Stomach smooth muscle (tissue), 2 donors: ENCODE measurements at regions not wholly inside any gene's neighbourhood (a gene's known extent, or its start where the extent isn't known, plus 50 kb on each side); places are given as distances from the start of the nearest gene placed in this dataset.

Source experiments
- H3K27ac ChIP-seq: one replicate; pipeline ENCODE4 v1.7.0; 2013; ENCODE audit warnings: mild to moderate bottlenecking, low read length, inconsistent platforms
- H3K27me3 ChIP-seq, 2 donors: one replicate each; pipeline ENCODE4 v1.7.0; 2013; ENCODE audit warnings: low read length in 2 of 2; ENCODE audit not compliant: insufficient read depth in 2 of 2, control insufficient read depth in 1 of 2
- H3K36me3 ChIP-seq, 2 donors: one replicate each; pipeline ENCODE4 v1.7.0; 2013; ENCODE audit warnings: low read length in 2 of 2; ENCODE audit not compliant: control insufficient read depth in 2 of 2, insufficient read depth in 2 of 2
- H3K4me1 ChIP-seq: one replicate; pipeline ENCODE4 v1.7.0; 2013; ENCODE audit warnings: low read length; ENCODE audit not compliant: control insufficient read depth, insufficient read depth
- H3K4me3 ChIP-seq, 2 donors: one replicate each; pipeline ENCODE4 v1.7.0; 2013; ENCODE audit warnings: low read length in 2 of 2
- H3K9ac ChIP-seq, 2 donors: one replicate each; pipeline ENCODE4 v1.7.0; 2013; ENCODE audit warnings: low read length in 2 of 2, mild to moderate bottlenecking in 1 of 2
- H3K9me3 ChIP-seq, 2 donors: one replicate each; pipeline ENCODE4 v1.7.0; 2013; ENCODE audit warnings: low read length in 2 of 2; ENCODE audit not compliant: control insufficient read depth in 2 of 2
- donor health status: healthy.
- donor health status: Pancreatic carcinoma.

DNA sequence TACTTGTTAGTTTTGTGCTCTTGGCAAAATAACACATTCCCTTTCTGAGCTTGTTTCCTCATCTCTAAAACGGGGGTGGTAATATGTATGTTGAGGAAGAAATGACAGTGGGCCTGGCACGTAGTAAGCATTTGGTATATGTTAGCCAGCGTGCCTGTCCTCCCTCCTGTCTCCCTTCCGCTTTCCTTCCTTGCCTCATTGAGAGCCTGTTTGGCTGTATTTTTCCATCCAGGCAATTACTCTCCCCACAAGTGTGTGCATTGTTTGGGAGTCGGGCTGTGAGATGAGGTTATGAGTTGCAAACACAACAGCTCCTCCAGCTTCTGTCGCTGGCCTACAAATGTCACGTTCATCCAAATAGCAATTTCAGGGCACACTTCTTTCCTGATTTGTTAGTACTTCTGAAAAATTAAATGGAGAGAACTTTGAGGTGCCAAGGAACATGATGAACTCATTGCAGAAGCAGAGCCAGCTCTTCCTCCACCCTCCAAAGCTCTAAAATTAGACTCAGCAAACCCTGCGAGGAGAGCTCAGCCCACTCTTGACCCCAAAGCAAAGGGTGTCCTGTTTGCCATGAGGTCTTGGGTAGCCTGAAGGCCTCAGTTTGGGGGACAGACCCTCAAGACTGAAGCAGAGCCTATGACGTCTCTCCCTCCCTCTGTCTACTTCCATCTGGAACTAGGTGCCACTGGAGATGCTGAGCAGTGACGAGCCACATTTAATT lies 50.7 kb upstream of the TOX2 start:
- H3K27me3 ChIP-seq = no peaks in the 10 kb centered on the region
- H3K4me1 ChIP-seq = no peaks in the 10 kb centered on the region
- no peaks in the 10 kb centered on the region for H3K9me3 ChIP-seq
- H3K9ac ChIP-seq = no peak overlapping the region
- no peak overlapping the region for H3K4me3 ChIP-seq
- H3K27ac ChIP-seq = peak overlapping the region; percentile 41
- no peaks in the 10 kb centered on the region for H3K36me3 ChIP-seq

DNA sequence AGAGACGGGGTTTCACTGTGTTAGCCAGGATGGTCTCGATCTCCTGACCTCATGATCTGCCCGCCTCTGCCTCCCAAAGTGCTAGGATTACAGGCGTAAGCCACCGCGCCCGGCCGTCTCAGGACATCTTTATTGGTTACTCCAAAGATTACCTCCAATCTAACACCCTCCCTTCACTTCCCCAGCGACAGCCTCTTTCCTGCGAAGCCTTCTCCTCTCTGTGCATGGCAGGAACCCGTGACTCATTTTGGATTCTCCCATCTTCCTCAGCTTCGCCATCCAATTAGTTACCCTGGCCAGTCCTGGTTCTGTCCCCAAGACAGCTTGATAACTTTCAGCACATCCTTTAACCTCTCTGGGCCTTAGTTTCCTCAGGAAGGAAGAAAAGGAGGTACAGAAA lies 51.3 kb upstream of the TOX2 start:
- Histone ChIP-seq H3K36me3 (no peaks in the 10 kb centered on the region), H3K27ac (peak overlapping the region; percentile 41), H3K9me3 (no peaks in the 10 kb centered on the region), H3K4me3 (no peak overlapping the region), H3K9ac (no peak overlapping the region), H3K4me1 (no peaks in the 10 kb centered on the region), H3K27me3 (no peaks in the 10 kb centered on the region)

DNA sequence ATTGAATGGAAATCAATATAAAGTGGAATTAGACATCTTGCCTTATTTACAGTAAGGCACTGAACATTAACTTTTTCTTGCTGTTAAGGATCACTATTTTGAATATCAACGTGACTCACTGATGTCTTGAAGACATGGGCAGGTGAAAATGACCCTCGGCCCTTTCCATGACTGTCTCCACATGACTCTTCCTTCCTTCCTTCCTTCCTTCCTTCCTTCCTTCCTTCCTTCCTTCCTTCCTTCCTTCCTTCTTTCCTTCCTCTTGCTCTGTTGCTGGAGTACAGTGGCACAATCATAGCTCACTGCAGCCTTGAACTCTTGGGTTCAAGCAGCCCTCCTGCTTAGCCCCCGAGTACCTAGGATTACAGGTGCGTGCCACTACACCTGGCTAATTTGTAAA lies 52.2 kb upstream of the TOX2 start:
- H3K9ac ChIP-seq = no peak overlapping the region
- no peaks in the 10 kb centered on the region for H3K4me1 ChIP-seq
- no peak overlapping the region for H3K4me3 ChIP-seq
- no peak overlapping the region for H3K27ac ChIP-seq
- H3K36me3 ChIP-seq = no peaks in the 10 kb centered on the region
- H3K9me3 ChIP-seq = no peaks in the 10 kb centered on the region
- H3K27me3 ChIP-seq = no peaks in the 10 kb centered on the region

DNA sequence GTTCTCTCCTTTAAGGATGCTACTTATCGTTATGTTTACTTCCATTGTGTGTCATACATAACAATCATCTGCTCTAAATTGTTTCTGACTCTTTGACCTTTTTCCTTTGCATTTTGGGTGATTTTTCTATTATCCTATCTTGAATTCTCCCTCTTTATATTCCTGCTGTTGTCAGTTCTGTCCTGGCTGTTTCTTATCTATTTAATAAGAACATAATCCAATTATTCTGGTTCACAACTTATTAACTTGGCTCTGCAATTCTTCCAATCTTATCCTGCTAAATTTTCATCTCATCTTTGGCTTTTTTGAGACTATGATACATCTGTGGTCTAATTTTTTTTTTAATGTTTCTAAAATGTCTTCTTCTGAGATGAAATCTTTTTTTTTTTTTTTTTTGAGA lies 54.7 kb upstream of the TOX2 start:
- no peaks in the 10 kb centered on the region for H3K27me3 ChIP-seq
- H3K9me3 ChIP-seq = no peaks in the 10 kb centered on the region
- H3K4me1 ChIP-seq = no peaks in the 10 kb centered on the region
- no peak overlapping the region for H3K9ac ChIP-seq
- no peaks in the 10 kb centered on the region for H3K36me3 ChIP-seq
- H3K27ac ChIP-seq = no peak overlapping the region
- no peak overlapping the region for H3K4me3 ChIP-seq

DNA sequence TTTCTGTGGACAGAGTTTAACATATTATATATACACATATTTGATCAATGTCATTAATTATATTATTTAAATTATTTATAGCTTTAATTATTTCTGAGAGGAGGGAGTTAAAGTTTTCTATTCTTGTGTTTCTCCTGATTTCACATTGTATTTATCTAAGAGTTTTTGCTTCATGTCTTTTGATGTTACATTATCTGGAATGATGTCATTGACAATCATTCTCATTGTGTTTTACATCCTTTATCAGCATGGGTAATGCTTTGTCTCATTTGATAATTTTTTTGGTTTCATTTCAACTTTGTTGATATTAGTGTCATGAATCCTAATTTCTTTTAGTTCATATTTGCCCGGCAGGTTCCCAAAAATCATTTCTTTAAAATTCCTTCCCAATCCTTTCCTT lies 56.7 kb upstream of the TOX2 start:
- H3K36me3 ChIP-seq = no peaks in the 10 kb centered on the region
- H3K9me3 ChIP-seq = no peaks in the 10 kb centered on the region
- no peaks in the 10 kb centered on the region for H3K4me1 ChIP-seq
- no peak overlapping the region for H3K27ac ChIP-seq
- H3K9ac ChIP-seq = no peak overlapping the region
- no peak overlapping the region for H3K4me3 ChIP-seq
- no peaks in the 10 kb centered on the region for H3K27me3 ChIP-seq

DNA sequence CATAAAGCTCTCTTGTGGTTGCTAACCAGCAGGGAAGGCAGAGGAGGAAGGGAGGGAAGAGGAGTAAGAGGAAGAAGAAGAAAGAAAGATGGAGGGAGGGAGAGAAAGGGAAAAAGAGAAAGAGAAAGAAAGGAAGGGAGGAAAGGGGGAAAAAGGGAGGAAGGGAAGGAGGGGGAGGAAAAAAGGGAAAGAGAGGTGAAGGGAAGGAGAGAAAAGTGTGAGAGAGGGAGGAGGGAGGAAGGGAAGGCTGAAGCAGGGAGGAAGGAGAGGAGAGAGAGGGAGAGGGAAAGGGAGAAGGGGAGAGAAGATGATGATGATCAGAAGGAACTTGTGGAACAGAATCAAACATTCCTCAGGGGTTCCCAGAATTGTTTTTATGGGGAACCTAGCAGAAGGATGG lies 57.5 kb upstream of the TOX2 start:
- no peaks in the 10 kb centered on the region for H3K27me3 ChIP-seq
- no peak overlapping the region for H3K27ac ChIP-seq
- no peak overlapping the region for H3K4me3 ChIP-seq
- no peak overlapping the region for H3K9ac ChIP-seq
- no peaks in the 10 kb centered on the region for H3K9me3 ChIP-seq
- H3K36me3 ChIP-seq = no peaks in the 10 kb centered on the region
- H3K4me1 ChIP-seq = no peaks in the 10 kb centered on the region

DNA sequence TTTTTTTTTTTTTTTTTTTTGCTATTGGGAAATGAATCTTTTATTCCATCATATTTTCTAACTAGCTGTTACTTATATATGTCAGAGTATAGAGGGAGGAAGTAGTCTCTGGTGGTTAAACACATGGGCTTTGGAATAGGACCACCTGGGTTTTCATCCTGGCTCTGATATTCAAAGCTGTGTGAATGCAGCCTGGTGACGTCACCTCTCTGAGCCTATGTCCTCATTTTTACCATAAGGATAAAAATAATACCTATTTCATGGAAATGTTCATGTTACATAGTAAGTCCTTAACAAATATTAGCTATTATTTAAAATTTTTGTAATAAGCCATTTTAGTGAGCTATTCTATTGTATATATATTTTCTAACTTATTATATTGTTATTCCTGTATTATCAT lies 58.8 kb upstream of the TOX2 start:
- Histone ChIP-seq H3K27ac (no peak overlapping the region), H3K4me3 (no peak overlapping the region), H3K27me3 (no peaks in the 10 kb centered on the region), H3K9me3 (no peaks in the 10 kb centered on the region), H3K4me1 (no peaks in the 10 kb centered on the region), H3K36me3 (no peaks in the 10 kb centered on the region), H3K9ac (no peak overlapping the region)

DNA sequence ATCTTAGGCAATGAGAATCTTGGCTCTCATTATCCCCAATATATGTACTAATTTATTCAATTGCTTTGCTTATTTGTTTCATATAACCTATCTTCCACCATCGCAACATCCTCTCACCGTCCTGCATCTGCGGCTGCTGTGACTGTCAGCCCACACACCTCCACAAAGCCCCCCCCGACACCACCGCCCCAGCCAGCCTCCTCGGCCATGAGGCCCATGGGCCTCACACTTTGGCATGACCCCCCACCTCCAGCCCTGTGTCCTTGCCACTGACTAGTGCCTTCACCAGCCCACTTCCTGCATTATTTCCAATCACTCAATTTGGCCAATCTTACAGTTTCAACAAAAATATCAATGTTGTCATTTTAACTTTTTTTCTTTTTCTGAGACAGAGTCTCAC lies 60.7 kb upstream of the TOX2 start:
- no peaks in the 10 kb centered on the region for H3K9me3 ChIP-seq
- no peaks in the 10 kb centered on the region for H3K27me3 ChIP-seq
- no peaks in the 10 kb centered on the region for H3K36me3 ChIP-seq
- H3K4me1 ChIP-seq = no peaks in the 10 kb centered on the region
- no peak overlapping the region for H3K4me3 ChIP-seq
- no peak overlapping the region for H3K27ac ChIP-seq
- no peak overlapping the region for H3K9ac ChIP-seq

DNA sequence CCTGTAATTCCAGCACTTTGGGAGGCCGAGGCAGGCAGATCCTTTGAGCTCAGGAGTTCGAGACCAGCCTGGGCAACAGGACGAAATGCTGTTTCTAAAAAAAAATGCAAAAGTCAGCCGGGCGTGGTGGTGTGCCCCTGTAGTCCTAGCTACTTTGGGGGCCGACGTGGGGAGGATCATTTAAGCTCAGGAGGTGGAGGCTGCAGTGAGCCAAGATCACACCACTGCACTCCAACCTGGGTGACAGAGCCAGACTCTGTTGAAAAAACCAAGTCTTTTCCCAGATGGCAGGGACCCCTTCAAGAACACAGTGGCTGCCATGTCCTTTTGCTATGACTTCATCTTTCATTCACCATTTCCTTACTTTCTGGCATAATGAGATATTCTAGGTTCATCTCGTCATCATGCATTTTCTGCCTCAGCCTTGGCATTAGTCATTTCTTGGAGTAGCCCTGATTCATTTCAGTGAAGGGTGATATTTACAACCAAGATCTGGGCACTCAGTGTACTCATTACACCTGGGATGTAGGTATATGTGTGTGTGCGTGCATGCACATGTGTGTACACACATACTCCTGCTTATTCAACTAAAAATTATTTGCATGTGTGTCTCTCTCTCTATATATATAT lies 61.4 kb upstream of the TOX2 start:
- Histone ChIP-seq H3K27me3 (no peaks in the 10 kb centered on the region), H3K36me3 (no peaks in the 10 kb centered on the region), H3K9ac (no peak overlapping the region), H3K9me3 (no peaks in the 10 kb centered on the region), H3K4me3 (no peak overlapping the region), H3K4me1 (no peaks in the 10 kb centered on the region), H3K27ac (no peak overlapping the region)

DNA sequence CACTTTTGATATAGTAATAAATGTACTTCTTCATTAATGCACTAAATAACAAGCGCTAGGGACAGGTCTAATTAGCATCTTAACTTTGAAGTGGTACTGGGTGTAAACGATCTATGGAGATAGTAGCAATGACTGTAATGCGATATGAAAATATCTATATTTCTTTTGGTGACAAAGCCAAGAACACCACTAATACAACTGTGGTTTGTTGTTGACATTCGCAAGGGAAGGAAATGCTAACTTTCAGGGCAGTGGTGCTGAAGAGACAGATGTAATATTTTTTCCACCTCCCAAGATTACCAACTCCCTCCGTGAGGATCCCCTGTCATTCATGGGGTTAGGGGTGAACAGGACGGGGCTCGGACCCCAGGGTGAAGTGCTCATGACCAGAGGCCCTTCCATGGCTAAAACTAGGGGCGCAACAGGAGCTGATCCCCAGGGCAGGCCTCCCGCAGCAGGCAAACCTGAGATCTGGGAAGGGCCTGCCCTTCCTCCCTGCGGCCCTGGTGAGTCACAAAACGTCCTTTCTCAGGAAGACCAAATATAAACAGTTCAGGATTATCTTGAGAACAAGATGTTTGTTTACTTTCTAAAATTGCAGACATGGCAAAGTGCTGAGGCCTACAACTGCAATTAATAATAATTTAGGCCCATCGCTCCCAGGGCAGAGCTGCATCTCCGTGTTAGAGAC lies 65.0 kb upstream of the TOX2 start:
- Histone ChIP-seq H3K4me3 (no peak overlapping the region), H3K4me1 (no peaks in the 10 kb centered on the region), H3K9me3 (no peaks in the 10 kb centered on the region), H3K9ac (no peak overlapping the region), H3K27ac (no peak overlapping the region), H3K36me3 (no peaks in the 10 kb centered on the region), H3K27me3 (peaks cover 0 to 2% of the 10 kb centered on the region in 2 donors)

DNA sequence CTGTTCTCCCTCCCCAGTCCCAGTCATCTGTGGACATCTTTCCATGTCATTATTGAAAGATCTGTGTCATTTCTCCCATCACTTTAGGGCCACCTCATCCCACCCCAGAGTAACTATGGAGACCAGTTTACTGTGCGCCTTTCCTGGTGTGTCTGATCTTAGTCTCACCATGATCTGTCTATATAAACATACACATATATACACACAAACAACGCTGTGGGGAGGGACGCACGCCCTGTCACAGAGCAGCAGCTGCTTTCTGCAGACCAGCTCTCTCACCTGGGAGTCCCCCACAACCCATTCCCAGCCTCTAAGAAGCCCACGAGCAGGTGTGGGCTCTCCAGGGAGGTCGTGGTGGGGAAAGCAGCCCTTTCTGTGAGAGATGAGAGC lies 68.1 kb upstream of the TOX2 start:
- Histone ChIP-seq H3K4me1 (no peaks in the 10 kb centered on the region), H3K27ac (no peak overlapping the region), H3K4me3 (no peak overlapping the region), H3K9ac (no peak overlapping the region), H3K9me3 (no peaks in the 10 kb centered on the region), H3K36me3 (no peaks in the 10 kb centered on the region), H3K27me3 (peaks cover 0 to 2% of the 10 kb centered on the region in 2 donors)
